Adrenal gland (tissue), 5 donors: ENCODE measurements at regions not wholly inside any gene's neighbourhood (a gene's known extent, or its start where the extent isn't known, plus 50 kb on each side); places are given as distances from the start of the nearest gene placed in this dataset.

Experiments used
- POLR2A ChIP-seq, 2 donors: fragments of 450-650 bp; IDR thresholded peaks; one replicate each; pipeline ENCODE4 v1.6.1; 2017; ENCODE audit warnings: antibody characterized with exemption in 2 of 2, mild to moderate bottlenecking in 2 of 2, moderate library complexity in 1 of 2
- TF ChIP-seq, protein P1 (sequence below), 6 experiments: fragments of 450-650 bp in 4 of 6; fragments of 200-600 bp in 2 of 6; sonication (generic) in 1 of 6; IDR thresholded peaks; 1 replicate in 5 of 6; 2 replicates in 1 of 6; pipeline versions ENCODE4 v1.5.1 to v1.8.0; 2016 to 2021; ENCODE audit warnings: antibody characterized with exemption in 6 of 6, mild to moderate bottlenecking in 2 of 6, moderate library complexity in 1 of 6
- donor health status: DM: no; HTN: no; CAD: no.

DNA sequence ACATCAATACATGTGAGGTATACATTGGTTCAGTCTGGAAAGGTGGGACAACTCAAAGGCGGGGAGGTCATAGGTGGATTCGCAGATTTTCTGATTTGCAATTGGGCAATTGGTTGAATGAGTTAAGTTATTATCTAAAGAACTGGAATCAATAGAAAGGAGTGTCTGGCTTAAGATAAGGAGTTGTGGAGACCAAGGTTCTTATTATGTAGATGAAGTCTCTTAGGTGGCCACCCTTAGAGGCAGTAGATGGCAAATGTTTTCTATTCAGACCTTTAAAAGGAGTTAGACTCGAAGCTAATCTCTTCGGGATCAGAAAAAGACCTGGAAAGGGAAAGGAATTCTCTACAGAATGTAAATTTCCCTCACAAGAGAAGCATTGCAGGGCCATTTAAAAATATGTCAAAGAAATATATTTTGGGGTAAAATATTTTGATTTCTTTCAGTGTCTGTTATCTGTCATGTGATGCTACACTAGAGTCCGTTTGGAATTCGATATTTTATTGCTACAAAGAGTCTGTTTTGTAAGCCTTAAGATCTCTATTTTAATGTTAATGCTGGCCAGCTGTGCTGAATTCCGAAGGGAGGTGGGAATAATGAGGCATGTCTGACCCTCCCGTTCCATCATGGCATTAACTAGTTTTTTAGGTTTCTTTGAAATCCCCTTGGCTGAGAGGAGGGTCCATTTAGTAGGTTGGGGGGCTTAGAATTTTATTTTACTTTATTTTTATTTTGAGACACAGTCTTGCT is 265.1 kb downstream of the PTPRU start:
- TF ChIP-seq POLR2A (IDR thresholded peaks at IDR 0.05): no peak
- TF ChIP-seq, protein P1, sequence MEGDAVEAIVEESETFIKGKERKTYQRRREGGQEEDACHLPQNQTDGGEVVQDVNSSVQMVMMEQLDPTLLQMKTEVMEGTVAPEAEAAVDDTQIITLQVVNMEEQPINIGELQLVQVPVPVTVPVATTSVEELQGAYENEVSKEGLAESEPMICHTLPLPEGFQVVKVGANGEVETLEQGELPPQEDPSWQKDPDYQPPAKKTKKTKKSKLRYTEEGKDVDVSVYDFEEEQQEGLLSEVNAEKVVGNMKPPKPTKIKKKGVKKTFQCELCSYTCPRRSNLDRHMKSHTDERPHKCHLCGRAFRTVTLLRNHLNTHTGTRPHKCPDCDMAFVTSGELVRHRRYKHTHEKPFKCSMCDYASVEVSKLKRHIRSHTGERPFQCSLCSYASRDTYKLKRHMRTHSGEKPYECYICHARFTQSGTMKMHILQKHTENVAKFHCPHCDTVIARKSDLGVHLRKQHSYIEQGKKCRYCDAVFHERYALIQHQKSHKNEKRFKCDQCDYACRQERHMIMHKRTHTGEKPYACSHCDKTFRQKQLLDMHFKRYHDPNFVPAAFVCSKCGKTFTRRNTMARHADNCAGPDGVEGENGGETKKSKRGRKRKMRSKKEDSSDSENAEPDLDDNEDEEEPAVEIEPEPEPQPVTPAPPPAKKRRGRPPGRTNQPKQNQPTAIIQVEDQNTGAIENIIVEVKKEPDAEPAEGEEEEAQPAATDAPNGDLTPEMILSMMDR (IDR thresholded peaks at IDR 0.05): no peak
